ENCODE measurements at regions not wholly inside any gene's neighbourhood (a gene's known extent, or its start where the extent isn't known, plus 50 kb on each side); places are given as distances from the start of the nearest gene placed in this dataset.

DNA sequence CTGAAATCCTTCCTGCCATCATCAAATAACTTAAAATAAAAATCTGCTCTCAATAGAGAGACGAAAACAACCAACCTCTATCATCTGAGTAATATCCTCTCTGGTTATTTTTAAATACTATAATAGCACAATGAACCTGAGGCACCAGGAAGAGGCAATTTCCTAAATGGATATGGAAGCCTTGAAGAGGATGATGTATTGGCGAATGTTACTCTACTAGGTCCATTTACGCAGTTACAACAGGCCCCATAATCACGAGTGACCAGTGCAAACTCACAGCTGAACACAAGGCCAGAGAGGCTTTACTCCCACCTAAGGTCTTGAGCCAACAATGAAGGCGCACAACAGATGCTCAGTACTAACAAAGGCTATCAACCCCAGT, 678.8 kb upstream of the NR3C2 start:
- DNase-seq (ENCODE audit: low spot score), result no peak

DNA sequence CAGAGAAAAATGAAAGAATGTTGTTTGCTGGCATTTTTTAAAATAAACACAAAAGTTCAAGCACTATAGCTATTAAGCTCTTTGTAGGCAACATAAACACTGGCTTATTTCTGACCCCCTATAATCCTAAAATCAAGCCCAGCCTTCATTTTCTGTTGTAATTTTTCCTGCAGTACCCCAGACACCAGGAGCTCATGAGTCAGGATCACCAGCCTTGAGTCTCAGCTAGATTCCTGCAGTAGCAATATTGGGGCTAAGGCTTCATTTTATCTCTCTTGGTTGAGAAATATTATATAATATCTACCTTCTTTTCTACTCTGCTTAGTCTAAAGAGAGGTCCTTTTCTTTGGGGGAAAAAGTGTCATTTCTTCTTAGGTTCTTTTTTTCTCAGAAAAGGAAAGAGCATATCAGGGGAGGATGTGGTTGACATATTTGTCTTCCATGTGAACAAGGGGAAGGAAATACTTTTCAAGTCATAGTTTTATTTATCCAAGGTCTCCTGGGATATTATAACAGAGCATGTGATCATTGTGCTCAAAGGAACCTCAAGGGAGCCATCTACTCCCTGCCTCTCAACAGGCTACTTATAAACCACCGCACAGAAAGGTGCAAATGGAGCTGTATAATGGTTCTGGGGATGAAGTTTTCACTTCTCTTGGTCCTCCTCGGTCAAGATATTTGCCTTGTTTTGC, 678.3 kb upstream of the NR3C2 start:
- no peak for DNase-seq (ENCODE audit: low spot score)

DNA sequence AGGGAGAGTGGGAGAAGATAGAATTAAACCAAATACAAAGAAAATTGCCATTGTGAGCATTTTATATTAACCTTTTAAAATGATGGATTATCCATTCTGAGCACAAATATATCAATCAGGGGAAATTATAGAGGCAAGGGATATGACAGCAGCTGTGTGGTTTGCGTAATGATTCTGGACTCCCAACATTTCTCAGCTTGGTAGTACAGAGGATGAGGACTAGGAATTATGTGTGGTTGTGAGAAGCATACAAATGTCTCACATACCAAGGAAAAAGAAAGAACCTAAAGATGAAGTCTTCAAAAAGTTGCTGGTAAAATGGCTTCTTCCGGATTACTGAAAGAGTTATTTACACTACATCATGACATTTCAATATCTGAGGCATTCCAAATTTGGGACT, 674.6 kb upstream of the NR3C2 start:
- no peak for DNase-seq (ENCODE audit: low spot score)

DNA sequence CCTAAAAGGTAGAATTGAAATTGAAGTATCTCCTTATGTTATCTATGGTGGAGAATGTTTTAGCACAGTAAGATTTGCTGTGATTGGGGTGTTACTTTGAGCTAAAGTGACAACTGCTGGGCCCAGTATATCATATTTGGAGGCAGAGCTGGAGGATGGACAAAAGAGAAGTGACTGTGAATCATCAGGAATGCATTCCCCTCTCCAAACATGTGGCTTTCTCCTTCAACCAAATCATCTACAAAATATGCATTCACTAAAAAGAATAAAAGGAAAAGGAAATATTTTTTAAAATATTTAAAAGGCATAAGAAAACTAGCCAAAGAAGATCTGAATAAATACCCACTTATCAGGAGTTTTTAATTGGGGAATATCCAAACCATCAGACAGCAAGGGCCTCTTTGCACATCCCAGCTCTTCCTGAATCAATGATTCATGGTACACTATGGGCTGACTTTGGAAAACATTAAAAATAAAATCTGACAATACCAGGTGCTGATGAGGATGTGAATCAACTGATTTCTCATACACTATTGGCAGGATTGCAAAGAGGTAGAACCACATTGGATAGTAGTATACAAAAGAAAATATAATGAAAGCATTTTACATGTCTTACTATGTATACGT, 671.7 kb upstream of the NR3C2 start:
- no peak for DNase-seq (ENCODE audit: low spot score)

DNA sequence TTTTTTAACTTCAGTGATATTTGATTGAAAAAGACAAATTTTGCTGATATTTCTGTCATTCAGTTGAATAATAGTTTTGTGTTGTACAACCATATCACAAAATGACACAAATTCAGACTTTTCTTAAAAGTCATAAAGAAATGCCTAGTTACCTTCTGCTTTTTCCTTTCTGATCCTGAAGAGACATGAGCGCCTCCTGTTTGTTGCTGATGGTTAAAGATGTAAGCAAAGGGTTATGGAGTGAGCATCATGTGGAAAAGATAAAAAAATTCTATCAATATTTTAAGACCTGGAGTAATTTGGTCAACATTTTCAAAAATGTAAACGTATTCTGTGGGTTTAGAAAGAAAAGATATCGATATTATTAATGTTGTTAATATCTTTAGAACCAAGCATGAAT, 669.9 kb upstream of the NR3C2 start:
- no peak for DNase-seq (ENCODE audit: low spot score)

DNA sequence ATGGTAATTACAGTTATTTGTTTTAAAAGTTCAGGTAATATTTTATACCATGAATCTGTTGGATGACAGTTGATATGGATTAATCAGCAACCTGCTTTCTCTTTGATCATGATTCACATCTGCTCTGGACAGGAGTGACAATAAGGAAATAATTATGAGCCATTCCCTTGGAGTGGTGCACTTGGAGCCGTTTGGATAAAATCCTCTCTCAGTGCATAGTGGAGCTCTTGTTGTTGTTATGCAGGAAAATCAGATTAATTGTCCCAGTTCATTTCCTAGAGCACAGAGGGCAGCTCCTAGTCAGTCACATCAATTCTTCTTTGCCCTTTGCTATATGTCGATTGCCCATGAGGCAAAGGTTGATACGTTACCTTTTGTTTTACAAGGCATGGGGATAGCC, 668.3 kb upstream of the NR3C2 start:
- DNase-seq (ENCODE audit: low spot score), result no peak

DNA sequence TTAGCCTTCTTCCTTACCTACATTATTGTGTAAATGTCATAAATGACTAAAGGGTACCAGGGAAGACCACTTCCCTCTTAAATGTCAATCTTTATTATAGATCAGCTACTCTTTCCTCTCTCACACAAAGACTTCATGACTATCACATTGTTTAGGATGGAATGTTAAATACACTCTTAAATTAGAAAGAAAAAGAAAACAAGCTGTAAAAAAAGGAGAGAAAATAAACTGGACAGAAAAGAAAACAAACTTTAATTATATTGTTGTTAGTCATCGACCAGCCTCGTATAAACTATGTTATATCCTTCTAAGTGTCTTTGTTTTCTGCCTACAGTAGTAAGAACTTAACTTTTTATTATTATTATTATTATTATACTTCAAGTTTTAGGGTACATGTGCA, 666.4 kb upstream of the NR3C2 start:
- DNase-seq (ENCODE audit: low spot score), result no peak

DNA sequence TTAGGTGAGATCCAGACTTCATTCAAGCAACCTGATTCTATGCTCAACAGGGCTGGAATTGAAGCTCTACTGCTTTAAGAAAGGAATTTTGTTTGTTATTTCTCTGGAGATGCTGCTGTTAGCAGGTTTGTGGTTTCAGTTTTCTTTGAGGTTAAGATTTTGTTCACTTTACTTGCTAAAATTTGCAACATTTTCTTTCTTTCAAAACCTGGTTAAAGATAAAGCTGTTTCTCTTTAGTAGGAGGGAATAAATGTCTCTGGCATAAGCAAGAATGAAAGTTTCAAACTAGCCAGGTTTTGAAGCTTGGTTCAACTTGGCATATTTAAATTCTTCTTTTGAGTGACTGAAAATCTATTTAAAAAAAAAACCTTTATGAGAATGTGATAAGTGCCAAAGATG, 660.6 kb upstream of the NR3C2 start:
- no peak for DNase-seq (ENCODE audit: low spot score)

DNA sequence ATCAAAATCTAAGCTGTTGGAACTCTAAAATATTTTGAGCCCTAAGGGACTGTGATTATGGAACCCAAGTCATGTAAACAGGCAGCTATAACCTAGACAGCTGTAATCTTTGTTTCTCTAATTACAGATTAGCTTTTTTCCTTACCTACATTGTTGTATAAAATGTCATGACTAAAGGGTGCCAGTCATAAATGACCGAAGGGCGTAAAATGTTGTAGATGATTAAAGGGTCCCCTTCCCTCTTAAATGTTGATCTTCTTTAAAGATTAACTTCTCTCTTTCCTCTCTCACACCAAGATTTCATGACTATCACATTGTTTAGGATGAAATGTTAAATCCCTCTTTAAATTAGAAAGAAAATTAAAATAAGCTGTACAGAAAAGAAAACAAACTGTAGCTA, 659.4 kb upstream of the NR3C2 start:
- DNase-seq (ENCODE audit: low spot score), result no peak

DNA sequence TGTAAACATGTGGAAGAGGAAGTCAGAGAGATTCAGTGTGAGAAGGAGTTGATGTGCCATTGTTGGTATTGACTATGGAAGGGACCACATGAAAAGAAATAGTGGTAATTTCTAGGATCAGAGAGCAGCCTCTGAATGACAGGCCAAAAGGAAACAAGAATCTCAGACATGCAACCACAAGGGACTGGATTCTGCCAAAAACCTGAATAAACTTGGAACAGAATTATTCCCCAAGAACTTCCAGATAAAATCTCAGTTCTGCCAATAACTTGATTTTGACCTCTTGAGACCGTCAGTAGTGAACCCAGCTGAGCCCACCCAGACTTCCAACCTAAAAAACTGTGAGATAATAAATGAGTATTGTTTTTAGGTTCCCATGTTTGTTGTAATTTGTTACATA, 653.6 kb upstream of the NR3C2 start:
- no peak for DNase-seq (ENCODE audit: low spot score)

DNA sequence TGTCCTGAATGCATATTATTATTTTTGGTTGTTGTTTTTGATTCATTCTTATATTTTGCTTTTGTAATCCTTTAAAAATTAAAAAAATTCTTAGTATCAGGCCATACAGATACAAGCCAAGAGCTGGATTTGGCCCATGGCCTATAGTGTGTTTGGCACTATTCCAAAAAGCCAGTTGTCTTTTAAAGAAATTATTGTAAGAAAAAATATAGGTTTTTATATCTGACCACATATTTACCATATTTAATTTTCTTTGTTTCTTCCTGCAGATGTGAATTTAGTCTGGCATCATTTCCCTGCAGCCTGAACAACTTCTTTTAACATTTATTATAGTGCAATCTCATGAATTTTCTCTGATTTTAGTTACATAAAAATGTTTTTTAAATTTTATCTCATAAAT, 652.8 kb upstream of the NR3C2 start:
- no peak for DNase-seq (ENCODE audit: low spot score)

DNA sequence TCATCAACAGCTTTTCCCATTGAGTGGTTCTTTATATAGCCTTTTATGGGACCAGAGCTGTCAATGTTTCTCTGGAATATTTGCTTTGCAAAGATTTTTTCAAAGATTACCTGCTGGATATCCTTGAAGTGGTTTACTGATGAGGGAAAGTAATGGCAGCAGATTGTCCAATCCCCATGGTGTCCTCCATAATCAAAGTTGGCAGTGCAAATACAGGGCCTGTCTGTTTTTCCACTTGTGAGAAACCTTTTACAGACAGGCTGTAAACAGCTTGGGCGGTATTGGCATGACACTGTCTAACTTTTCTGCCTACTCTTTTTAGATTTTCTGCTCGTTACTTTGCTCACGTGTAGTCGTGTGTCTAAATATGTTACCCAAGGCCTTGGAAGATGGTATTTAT, 641.9 kb upstream of the NR3C2 start:
- DNase-seq (ENCODE audit: low spot score), result no peak

DNA sequence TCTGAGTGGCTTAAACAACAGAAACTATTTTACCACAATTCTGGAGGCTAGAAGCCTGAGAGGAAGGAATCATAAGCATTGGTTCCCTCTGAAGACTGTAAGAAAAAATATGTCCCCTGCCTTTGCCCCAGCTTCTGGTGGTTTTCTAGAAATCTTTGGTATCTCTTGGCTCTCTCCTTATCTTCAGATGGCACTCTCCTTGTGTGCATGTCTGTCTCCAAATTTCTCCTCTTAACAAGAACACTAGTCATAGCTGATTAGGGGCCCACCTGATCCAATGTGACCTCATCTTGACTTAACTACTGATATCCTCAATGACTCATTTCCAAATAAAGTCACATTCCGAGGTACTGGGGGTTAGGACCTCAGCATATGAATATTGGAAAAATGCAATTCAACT, 635.0 kb upstream of the NR3C2 start:
- DNase-seq (ENCODE audit: low spot score), result no peak

DNA sequence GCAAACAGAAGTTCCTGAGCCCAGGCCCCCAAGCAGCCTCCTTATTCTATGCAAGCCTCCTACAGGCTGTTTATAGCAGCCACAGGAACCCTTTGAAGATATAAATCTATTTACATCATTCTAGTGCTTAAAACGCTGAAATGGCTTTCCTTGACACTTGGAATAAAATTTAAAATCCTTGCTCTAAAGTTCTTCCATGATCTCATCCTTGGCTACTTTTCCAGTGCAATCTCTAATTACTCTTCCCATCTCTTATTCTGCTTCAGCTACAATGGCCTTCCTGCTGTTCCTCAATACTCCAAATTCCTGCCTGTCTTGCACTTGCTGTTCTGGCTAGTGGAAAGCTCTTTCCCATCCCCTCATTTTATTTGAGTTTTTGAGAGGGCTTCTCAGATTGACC, 634.2 kb upstream of the NR3C2 start:
- no peak for DNase-seq (ENCODE audit: low spot score)

DNA sequence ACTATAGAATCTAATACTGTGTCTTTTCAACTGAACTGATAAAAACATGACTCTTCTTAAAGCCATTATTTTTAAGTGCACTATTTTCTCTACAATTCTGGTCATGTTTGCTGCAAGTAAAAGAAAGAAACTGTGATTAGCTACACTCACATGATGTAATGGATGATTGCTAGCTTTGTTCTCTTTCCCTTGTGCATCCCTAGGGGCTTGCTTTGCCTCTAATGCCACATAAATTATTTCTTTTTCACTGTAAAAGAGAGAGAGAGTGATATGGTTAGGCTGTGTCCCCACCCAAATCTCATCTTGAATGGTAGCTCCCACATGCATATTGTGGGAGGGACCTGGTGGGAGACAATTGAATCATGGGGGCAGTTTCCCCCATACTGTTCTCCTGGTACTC, 630.2 kb upstream of the NR3C2 start:
- DNase-seq (ENCODE audit: low spot score), result no peak

DNA sequence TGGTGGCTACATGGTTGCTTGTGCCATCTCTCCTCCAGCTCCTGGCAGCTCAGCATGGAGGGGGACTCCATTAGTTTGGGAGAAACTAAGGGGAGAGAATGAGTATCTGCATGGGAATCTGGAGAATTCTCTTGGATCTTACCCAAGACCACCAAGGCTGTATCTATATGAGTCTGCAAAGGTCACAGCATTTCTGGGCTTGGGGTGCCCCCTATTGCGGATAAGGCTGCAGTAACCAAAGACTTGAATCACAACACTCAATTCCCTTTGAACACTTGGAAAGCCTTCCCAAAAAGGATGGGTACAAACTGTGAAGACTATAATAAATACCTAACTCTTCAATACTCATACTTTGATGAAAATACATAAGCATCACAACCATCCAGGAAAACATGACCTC, 623.5 kb upstream of the NR3C2 start:
- no peak for DNase-seq (ENCODE audit: low spot score)

DNA sequence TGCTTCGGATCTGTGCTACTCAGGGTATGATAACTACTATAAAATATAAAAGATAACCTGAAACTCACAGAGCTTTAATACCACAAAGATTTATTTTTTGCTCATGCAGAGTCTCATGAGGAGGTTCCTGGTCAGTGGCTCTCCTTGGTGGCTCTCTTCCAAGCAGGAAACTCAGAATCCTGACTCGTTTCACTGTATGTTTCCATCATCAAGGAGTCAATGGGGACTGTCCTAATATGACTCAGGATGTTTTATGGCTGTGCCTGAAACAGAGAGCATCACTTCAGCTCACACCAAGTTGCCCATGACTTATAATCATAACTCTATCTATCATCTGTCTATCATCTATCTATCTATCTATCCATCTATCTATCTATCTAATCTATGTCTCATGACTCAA, 620.8 kb upstream of the NR3C2 start:
- no peak for DNase-seq (ENCODE audit: low spot score)

DNA sequence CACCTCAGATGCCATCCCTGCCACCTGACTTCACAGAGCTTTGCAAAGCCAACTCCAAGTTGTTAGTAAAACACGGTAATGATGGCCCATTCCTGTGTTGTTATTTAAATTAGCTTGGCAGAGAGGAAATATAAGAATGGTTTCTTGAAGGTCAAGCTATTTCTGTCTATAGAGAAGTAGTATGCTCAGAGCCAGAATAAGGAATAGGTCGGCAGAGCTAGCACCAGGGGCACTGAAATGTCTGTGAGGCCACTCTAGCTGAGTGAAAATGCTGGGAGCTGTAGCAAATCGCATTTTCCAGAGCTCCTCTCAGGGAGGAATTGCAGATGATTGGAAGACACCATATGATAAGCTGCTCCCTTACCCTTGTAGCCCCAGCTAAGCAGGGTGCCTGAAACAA, 615.4 kb upstream of the NR3C2 start:
- DNase-seq (ENCODE audit: low spot score), result no peak

DNA sequence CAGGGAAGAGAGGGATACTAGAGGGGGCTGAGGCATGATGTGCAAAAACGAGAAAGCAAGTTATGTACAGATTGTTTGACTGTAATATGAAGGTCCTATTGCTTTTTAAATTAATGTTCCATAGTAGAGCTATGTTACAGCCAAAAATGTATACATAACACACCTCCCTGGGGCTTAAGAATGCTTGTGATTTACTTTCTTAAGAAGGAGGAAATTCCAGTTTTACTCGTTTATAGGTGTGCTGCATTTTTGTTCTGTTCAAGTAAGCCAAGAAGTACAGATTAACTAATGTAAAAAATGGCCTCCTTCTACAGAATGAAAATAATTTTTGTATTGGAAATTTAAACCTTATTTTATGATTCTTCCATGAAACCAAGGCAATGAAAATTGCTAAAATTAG, 614.4 kb upstream of the NR3C2 start:
- DNase-seq (ENCODE audit: low spot score), result no peak

DNA sequence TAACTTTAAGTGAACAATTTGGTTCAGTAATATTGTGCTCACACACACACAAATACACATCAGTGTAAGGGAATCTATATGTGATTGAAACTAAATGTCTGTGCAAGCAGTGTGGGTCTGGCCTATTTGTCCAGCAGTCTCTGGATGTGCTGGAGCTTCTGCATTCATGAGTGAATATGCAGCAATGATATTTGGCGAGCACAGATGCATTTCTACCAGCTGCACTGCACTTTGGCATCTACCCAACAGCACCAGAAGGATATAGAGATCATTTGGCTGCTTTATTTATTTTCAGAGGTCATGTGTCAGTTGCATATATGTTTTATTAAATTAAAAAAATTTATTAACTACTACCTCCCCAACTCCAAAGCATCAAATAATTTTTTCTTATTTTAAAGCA, 613.4 kb upstream of the NR3C2 start:
- no peak for DNase-seq (ENCODE audit: low spot score)

DNA sequence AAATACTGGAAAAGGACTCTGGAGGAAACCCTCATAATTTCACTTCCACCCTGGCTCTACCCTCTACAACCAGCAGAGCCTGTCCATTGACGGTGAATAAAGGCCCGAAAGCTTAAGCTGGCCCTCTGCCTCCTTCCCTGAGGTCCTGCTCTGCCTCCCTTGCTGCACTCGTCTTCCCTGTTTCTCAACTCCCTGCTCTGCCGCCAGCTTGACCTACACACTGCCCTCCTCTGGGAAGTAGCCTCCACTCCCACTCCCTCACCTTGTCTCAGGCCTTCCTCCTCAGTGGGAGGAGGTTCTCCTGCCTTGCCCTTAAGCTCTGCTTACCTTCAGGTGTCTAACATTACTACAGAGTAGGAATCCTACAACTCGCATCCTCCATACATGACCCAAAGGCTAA, 608.6 kb upstream of the NR3C2 start:
- no peak for DNase-seq (ENCODE audit: low spot score)

DNA sequence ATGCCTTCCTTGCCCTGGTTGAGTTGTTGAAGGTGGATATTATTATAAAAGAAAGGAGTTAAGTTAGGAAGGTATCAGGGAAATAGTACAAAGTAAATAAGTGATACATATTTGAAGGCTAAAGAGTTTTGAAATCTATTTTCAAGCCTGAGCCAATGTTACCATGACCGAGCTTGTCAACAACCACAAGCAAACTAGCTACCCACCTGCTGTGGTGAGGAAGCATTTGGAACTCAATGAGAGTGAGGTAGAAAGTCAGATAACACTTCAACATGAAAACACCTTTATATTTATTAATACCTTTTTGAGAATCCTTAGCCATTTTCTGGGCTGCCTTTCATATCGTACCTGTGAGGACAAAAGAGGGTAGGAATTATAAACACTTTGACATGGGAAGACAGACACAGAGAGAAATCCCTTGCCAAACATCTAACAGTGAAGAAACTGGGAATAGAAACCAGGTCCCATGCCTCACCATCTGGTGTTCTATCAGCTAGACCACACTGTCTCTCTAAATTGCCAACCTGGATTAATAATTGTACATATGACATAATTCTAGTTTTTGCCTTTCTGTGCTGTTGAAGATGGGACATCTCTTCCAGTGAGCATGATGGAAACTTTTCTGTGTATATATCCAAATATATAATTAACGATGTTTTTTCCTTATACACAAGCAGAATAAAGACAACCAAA, 606.4 kb upstream of the NR3C2 start:
- DNase-seq (ENCODE audit: low spot score), result no peak

DNA sequence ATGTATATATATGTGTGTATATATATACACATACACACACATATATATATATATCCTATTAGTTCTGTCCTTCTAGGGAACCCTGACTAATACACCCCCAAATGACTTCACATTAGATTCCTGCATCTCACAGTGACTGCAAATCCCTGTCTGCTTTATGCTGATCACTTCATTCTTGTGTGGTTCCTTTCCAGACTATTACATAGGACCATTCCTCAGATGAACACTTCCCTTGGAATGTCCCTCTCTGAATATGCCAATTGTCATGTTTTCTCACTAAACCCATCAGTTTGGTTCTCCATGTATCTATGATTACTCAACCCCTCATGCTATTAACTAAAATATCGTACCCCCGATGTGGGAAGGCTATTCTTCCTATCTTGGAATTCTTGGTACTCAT, 605.2 kb upstream of the NR3C2 start:
- no peak for DNase-seq (ENCODE audit: low spot score)

DNA sequence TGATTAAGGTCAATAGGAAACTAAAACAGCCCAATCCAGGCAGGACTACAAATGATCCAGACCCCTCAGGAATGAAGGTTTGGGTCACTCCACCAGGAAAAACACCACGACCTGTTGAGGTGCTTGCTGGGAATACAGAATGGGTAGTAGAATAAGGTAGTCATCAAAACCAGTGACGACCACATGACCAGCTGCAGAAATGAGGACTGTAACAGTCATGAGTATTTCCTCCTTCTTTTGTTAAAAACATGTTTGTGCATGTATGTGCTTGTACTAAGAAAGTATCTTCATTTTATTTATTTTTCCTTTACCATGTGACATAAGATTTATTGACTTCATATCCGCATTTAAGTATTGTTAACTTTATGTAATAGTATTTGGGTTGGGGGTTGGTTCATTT, 603.5 kb upstream of the NR3C2 start:
- no peak for DNase-seq (ENCODE audit: low spot score)

Measured in HuH-7 (cell line).